WTC11 (cell line): ENCODE measurements at regions not wholly inside any gene's neighbourhood (a gene's known extent, or its start where the extent isn't known, plus 50 kb on each side); places are given as distances from the start of the nearest gene placed in this dataset.

ENCODE experiments used
- ATAC-seq: fragments of 200-7000 bp; cut with Tn5 transposase; 2 replicates; pipeline ENCODE4 v1.10.0; 2021; ENCODE audit warnings: mild to moderate bottlenecking, moderate library complexity
- CTCF ChIA-PET: fragments of 300-600 bp; sonication (Branson Sonifier 250); formaldehyde crosslinking; loops from one replicate; lab custom pipeline; 2021; ENCODE audit warnings: antibody characterized with exemption; lab: Charles Lee
- POLR2A ChIA-PET: fragments of 350-600 bp; sonication (Branson Sonifier 250); formaldehyde crosslinking; loops from one replicate; lab custom pipeline; 2021; ENCODE audit warnings: antibody characterized with exemption; lab: Charles Lee
- DNase-seq: peaks from one replicate; pipeline ENCODE4 v3.0.0; 2021; ENCODE audit warnings: low spot score
- H3K27ac Mint-ChIP-seq: 2 replicates; pipeline ENCODE4 v1.8.0; 2021; ENCODE audit warnings: mixed read lengths
- H3K27me3 Mint-ChIP-seq: 2 replicates; pipeline ENCODE4 v1.8.0; 2021; ENCODE audit warnings: low read depth, mild to moderate bottlenecking, moderate library complexity, mixed read lengths
- H3K36me3 Mint-ChIP-seq: 2 replicates; pipeline ENCODE4 v1.8.0; 2021; ENCODE audit warnings: mixed read lengths
- H3K4me1 Mint-ChIP-seq: 2 replicates; pipeline ENCODE4 v1.8.0; 2022; ENCODE audit warnings: mixed read lengths
- H3K4me3 Mint-ChIP-seq: 2 replicates; pipeline ENCODE4 v1.8.0; 2021; ENCODE audit warnings: mild to moderate bottlenecking, moderate library complexity, mixed read lengths
- H3K9me3 Mint-ChIP-seq: 2 replicates; pipeline ENCODE4 v1.8.0; 2021; ENCODE audit warnings: mixed read lengths
- ELF4 ChIP-seq: sonication (generic); formaldehyde crosslinking; IDR thresholded peaks from 2 replicates; pipeline ENCODE4 v1.8.1; 2022; ENCODE audit warnings: low read depth, mild to moderate bottlenecking, moderate library complexity, missing genetic modification reagents
- FOXP1 ChIP-seq: sonication (generic); formaldehyde crosslinking; IDR thresholded peaks from 2 replicates; pipeline ENCODE4 v1.8.0; 2022; ENCODE audit warnings: missing genetic modification reagents, mild to moderate bottlenecking, moderate library complexity, borderline replicate concordance
- MYBL2 ChIP-seq: sonication (generic); formaldehyde crosslinking; IDR thresholded peaks from 2 replicates; pipeline ENCODE4 v1.8.1; 2023; ENCODE audit warnings: mild to moderate bottlenecking, moderate library complexity, missing genetic modification reagents
- NFATC4 ChIP-seq: fragments of 250-450 bp; sonication (Bioruptor Pico); IDR thresholded peaks from 2 replicates; pipeline ENCODE4 v1.9.0; 2021; ENCODE audit warnings: mild to moderate bottlenecking
- RELA ChIP-seq: sonication (generic); formaldehyde crosslinking; IDR thresholded peaks from 2 replicates; pipeline ENCODE4 v1.8.1; 2022; ENCODE audit warnings: missing genetic modification reagents, mild to moderate bottlenecking, borderline replicate concordance
- SMAD4 ChIP-seq: sonication (generic); formaldehyde crosslinking; IDR thresholded peaks from 2 replicates; pipeline ENCODE4 v1.8.0; 2022; ENCODE audit warnings: mild to moderate bottlenecking, missing genetic modification reagents
- TCF7 ChIP-seq: sonication (generic); formaldehyde crosslinking; IDR thresholded peaks from 2 replicates; pipeline ENCODE4 v1.8.0; 2022; ENCODE audit warnings: mild to moderate bottlenecking, low read depth, missing genetic modification reagents, moderate library complexity
- TEAD1 ChIP-seq: sonication (generic); formaldehyde crosslinking; IDR thresholded peaks from 2 replicates; pipeline ENCODE4 v1.8.0; 2022; ENCODE audit warnings: mild to moderate bottlenecking, missing genetic modification reagents
- TP53 ChIP-seq: sonication (generic); formaldehyde crosslinking; IDR thresholded peaks from 2 replicates; pipeline ENCODE4 v1.8.1; 2023; ENCODE audit warnings: mild to moderate bottlenecking, missing genetic modification reagents
- ZBTB21 ChIP-seq: sonication (generic); formaldehyde crosslinking; IDR thresholded peaks from 2 replicates; pipeline ENCODE4 v1.8.1; 2023; ENCODE audit warnings: mild to moderate bottlenecking, missing genetic modification reagents, borderline replicate concordance
- ZNF396 ChIP-seq: fragments of 250-450 bp; sonication (Bioruptor Pico); IDR thresholded peaks from 2 replicates; pipeline ENCODE4 v1.8.0; 2021; ENCODE audit warnings: mild to moderate bottlenecking, moderate library complexity, borderline replicate concordance
- ZNF416 ChIP-seq: fragments of 250-450 bp; sonication (Bioruptor Pico); IDR thresholded peaks from 2 replicates; pipeline ENCODE4 v1.9.0; 2021; ENCODE audit warnings: mild to moderate bottlenecking, inconsistent platforms
- ZNF423 ChIP-seq: fragments of 250-450 bp; sonication (Bioruptor Pico); IDR thresholded peaks from 2 replicates; pipeline ENCODE4 v2.1.2; 2022; ENCODE audit warnings: mild to moderate bottlenecking, moderate library complexity
- TF ChIP-seq, protein P1 (sequence below): sonication (generic); formaldehyde crosslinking; IDR thresholded peaks from 2 replicates; pipeline ENCODE4 v1.8.1; 2022; ENCODE audit warnings: mild to moderate bottlenecking, missing genetic modification reagents, moderate library complexity, borderline replicate concordance
- TF ChIP-seq, protein P2 (sequence below): sonication (generic); formaldehyde crosslinking; IDR thresholded peaks from 2 replicates; pipeline ENCODE4 v1.8.1; 2022; ENCODE audit warnings: low read depth, mild to moderate bottlenecking, moderate library complexity, missing genetic modification reagents, borderline replicate concordance
- TF ChIP-seq, protein P3 (sequence below): sonication (generic); formaldehyde crosslinking; IDR thresholded peaks from 2 replicates; pipeline ENCODE4 v1.8.0; 2022; ENCODE audit warnings: mild to moderate bottlenecking, missing genetic modification reagents
- TF ChIP-seq, protein P4 (sequence below): sonication (generic); formaldehyde crosslinking; IDR thresholded peaks from 2 replicates; pipeline ENCODE4 v1.8.1; 2023; ENCODE audit warnings: mild to moderate bottlenecking, missing genetic modification reagents
- TF ChIP-seq, protein P5 (sequence below): sonication (generic); formaldehyde crosslinking; IDR thresholded peaks from 2 replicates; pipeline ENCODE4 v1.8.1; 2023; ENCODE audit warnings: mild to moderate bottlenecking, missing genetic modification reagents, moderate library complexity
- TF ChIP-seq, protein P6 (sequence below): sonication (generic); formaldehyde crosslinking; IDR thresholded peaks from 2 replicates; pipeline ENCODE4 v1.8.0; 2022; ENCODE audit warnings: mild to moderate bottlenecking, missing genetic modification reagents
- TF ChIP-seq, protein P7 (sequence below): fragments of 250-450 bp; sonication (Bioruptor Pico); IDR thresholded peaks from 2 replicates; pipeline ENCODE4 v1.9.0; 2021; ENCODE audit warnings: moderate library complexity, mild to moderate bottlenecking, inconsistent platforms, borderline replicate concordance

DNA sequence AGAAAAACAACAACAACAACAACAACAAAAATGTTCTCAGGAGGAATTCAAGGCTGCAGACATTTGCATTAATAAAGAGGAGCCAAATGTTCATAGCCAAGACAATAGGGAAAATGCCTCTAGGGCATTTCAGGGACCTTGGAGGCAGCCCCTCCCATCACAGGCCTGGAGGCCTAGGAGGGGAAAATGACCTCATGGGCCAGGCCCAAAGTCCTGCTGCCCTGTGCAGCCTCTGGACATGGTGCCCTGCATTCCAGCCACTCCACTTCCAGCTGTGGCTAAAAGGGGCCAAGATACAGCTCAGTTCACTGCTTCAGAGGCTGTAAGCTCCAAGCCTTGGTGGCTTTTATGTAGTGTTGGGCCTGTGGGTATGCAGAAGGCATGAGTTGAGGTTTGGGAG is 314.5 kb downstream of the CYRIA start (continued):
- TF ChIP-seq, protein P1, sequence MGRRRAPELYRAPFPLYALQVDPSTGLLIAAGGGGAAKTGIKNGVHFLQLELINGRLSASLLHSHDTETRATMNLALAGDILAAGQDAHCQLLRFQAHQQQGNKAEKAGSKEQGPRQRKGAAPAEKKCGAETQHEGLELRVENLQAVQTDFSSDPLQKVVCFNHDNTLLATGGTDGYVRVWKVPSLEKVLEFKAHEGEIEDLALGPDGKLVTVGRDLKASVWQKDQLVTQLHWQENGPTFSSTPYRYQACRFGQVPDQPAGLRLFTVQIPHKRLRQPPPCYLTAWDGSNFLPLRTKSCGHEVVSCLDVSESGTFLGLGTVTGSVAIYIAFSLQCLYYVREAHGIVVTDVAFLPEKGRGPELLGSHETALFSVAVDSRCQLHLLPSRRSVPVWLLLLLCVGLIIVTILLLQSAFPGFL (CRISPR knock-in tag): no peak
- TF ChIP-seq SMAD4 (CRISPR knock-in tag) (no peak), RELA (no peak)

DNA sequence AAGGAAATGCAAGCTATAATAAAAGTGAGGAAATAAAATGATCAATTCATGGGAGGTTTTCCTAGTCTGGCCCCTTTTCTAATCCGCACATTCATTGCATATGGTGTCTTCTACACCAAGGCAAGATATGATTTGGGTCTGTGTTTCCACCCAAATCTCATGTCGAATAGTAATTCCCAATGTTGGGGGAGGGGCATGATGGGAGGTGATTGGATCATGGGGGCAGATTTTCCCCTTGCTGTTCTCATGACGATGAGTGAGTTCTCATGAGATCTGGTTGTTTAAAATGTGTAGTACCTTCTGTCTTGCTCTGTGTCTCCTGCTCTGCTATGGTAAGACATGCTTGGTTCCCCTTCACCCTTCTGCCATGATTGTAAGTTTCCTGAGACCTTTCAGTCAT is 315.4 kb downstream of the CYRIA start:
- DNase-seq (no peak), ATAC-seq (no peak)
- H3K4me1 Mint-ChIP-seq: peaks cover 8% of the 10 kb centered on the region
- no peak for TF ChIP-seq ZBTB21 (CRISPR knock-in tag)
- TF ChIP-seq FOXP1 (CRISPR knock-in tag): no peak
- TF ChIP-seq, protein P2, sequence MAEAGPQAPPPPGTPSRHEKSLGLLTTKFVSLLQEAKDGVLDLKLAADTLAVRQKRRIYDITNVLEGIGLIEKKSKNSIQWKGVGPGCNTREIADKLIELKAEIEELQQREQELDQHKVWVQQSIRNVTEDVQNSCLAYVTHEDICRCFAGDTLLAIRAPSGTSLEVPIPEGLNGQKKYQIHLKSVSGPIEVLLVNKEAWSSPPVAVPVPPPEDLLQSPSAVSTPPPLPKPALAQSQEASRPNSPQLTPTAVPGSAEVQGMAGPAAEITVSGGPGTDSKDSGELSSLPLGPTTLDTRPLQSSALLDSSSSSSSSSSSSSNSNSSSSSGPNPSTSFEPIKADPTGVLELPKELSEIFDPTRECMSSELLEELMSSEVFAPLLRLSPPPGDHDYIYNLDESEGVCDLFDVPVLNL (CRISPR knock-in tag): no peak
- TF ChIP-seq, protein P3, sequence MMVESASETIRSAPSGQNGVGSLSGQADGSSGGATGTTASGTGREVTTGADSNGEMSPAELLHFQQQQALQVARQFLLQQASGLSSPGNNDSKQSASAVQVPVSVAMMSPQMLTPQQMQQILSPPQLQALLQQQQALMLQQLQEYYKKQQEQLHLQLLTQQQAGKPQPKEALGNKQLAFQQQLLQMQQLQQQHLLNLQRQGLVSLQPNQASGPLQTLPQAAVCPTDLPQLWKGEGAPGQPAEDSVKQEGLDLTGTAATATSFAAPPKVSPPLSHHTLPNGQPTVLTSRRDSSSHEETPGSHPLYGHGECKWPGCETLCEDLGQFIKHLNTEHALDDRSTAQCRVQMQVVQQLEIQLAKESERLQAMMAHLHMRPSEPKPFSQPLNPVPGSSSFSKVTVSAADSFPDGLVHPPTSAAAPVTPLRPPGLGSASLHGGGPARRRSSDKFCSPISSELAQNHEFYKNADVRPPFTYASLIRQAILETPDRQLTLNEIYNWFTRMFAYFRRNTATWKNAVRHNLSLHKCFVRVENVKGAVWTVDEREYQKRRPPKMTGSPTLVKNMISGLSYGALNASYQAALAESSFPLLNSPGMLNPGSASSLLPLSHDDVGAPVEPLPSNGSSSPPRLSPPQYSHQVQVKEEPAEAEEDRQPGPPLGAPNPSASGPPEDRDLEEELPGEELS (CRISPR knock-in tag): no peak
- TF ChIP-seq, protein P1 (CRISPR knock-in tag): no peak
- TF ChIP-seq ZNF423 (CRISPR knock-in tag): no peak
- no peak for TF ChIP-seq ZNF416 (CRISPR knock-in tag)
- TF ChIP-seq, protein P4, sequence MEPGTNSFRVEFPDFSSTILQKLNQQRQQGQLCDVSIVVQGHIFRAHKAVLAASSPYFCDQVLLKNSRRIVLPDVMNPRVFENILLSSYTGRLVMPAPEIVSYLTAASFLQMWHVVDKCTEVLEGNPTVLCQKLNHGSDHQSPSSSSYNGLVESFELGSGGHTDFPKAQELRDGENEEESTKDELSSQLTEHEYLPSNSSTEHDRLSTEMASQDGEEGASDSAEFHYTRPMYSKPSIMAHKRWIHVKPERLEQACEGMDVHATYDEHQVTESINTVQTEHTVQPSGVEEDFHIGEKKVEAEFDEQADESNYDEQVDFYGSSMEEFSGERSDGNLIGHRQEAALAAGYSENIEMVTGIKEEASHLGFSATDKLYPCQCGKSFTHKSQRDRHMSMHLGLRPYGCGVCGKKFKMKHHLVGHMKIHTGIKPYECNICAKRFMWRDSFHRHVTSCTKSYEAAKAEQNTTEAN (CRISPR knock-in tag): no peak
- TF ChIP-seq, protein P5, sequence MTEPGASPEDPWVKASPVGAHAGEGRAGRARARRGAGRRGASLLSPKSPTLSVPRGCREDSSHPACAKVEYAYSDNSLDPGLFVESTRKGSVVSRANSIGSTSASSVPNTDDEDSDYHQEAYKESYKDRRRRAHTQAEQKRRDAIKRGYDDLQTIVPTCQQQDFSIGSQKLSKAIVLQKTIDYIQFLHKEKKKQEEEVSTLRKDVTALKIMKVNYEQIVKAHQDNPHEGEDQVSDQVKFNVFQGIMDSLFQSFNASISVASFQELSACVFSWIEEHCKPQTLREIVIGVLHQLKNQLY (CRISPR knock-in tag): no peak
- TF ChIP-seq ELF4: no peak
- no peak for TF ChIP-seq ZNF396 (CRISPR knock-in tag)
- TF ChIP-seq TCF7: no peak
- H3K4me3 Mint-ChIP-seq: no peak overlapping the region
- peaks cover 31% of the 10 kb centered on the region for H3K36me3 Mint-ChIP-seq
- POLR2A ChIA-PET: no interaction called here
- no peak overlapping the region for H3K27ac Mint-ChIP-seq
- H3K27me3 Mint-ChIP-seq: peaks cover 3% of the 10 kb centered on the region; the same call in 1 of the 2 replicates
- CTCF ChIA-PET: no interaction called here
- peaks cover 43% of the 10 kb centered on the region for H3K9me3 Mint-ChIP-seq

DNA sequence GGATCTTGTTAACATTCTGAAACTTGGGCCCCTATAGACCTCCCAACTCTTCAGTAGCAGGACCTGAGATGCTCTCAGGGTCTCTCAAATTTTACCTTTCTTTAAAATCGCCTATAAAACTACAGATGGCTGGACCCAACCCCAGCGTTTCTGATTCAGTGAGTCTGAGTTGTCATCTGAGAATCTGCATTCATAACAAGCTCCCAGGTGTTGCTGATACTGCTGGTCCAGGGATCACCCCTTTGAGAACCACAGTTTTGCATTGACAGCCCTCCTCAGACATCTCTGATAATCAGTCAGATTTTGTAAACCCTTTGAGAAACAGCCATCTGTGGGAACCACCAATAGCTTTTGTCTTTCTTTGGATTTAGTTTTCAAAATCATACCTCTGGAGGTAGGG is 315.8 kb downstream of the CYRIA start:
- ATAC-seq: no peak
- CTCF ChIA-PET: no interaction called here
- TF ChIP-seq TP53 (CRISPR knock-in tag): no peak
- TF ChIP-seq, protein P6, sequence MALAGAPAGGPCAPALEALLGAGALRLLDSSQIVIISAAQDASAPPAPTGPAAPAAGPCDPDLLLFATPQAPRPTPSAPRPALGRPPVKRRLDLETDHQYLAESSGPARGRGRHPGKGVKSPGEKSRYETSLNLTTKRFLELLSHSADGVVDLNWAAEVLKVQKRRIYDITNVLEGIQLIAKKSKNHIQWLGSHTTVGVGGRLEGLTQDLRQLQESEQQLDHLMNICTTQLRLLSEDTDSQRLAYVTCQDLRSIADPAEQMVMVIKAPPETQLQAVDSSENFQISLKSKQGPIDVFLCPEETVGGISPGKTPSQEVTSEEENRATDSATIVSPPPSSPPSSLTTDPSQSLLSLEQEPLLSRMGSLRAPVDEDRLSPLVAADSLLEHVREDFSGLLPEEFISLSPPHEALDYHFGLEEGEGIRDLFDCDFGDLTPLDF (CRISPR knock-in tag): no peak
- no peak for TF ChIP-seq MYBL2
- no peak for TF ChIP-seq TEAD1
- TF ChIP-seq NFATC4 (CRISPR knock-in tag): no peak
- TF ChIP-seq, protein P7, sequence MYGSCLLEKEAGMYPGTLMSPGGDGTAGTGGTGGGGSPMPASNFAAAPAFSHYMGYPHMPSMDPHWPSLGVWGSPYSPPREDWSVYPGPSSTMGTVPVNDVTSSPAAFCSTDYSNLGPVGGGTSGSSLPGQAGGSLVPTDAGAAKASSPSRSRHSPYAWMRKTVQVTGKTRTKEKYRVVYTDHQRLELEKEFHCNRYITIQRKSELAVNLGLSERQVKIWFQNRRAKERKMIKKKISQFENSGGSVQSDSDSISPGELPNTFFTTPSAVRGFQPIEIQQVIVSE (CRISPR knock-in tag): no peak

More for the DNA sequence above, 315.8 kb downstream of the CYRIA start:
- POLR2A ChIA-PET: no interaction called here
- Mint-ChIP-seq H3K4me3 (no peak overlapping the region), H3K36me3 (peaks cover 31% of the 10 kb centered on the region), H3K4me1 (peaks cover 8% of the 10 kb centered on the region), H3K27ac (no peak overlapping the region), H3K27me3 (peaks cover 3% of the 10 kb centered on the region; the same call in 1 of the 2 replicates), H3K9me3 (peaks cover 43% of the 10 kb centered on the region)
- DNase-seq: no peak
